ENCODE measurements at regions not wholly inside any gene's neighbourhood (a gene's known extent, or its start where the extent isn't known, plus 50 kb on each side); places are given as distances from the start of the nearest gene placed in this dataset.

DNA sequence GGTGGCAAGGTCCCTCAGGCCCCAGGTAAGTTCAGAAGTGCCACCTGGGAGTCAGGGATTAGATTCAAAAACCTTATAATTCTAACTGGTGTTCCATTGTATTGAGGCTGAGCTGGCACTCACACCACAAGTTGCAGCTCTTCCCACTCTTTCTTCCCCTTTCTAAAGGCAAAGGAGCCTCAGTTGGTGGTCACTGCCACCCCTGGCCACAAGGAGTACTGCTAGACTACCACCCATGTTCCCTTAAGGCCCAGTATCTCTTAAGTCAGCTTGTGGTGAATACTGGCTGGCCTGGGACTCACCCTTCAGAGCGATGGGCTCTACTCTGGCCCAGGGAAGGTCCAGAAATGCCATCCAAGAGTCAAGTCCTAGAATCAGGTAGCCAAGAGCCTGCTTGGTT, 421.1 kb upstream of the KHDRBS2 start:
- Histone ChIP-seq H3K27ac (ENCODE audit: low read depth, low read length, poor library complexity, severe bottlenecking) (no peak overlapping the region), H3K27me3 (ENCODE audit: insufficient read depth, low read length) (no peaks in the 10 kb centered on the region), H3K4me2 (ENCODE audit: low read length) (no peak overlapping the region), H3K79me2 (ENCODE audit: insufficient read depth, low read length) (no peaks in the 10 kb centered on the region), H3K4me3 (ENCODE audit: low read depth, low read length, poor library complexity, severe bottlenecking) (no peak overlapping the region), H3K9ac (ENCODE audit: low read length) (no peak overlapping the region), H3K9me2 (ENCODE audit: low read depth, low read length) (no peaks in the 10 kb centered on the region), H4K20me1 (ENCODE audit: insufficient read depth, low read length) (no peaks in the 10 kb centered on the region), H3K4me1 (ENCODE audit: insufficient read depth, low read length, severe bottlenecking) (no peaks in the 10 kb centered on the region), H3K9me3 (ENCODE audit: low read length) (no peaks in the 10 kb centered on the region), H3K36me3 (ENCODE audit: insufficient read depth, low read length) (no peaks in the 10 kb centered on the region), H2AFZ (ENCODE audit: low read length) (no peak overlapping the region), H3F3A (ENCODE audit: insufficient read depth, low read length) (no peaks in the 10 kb centered on the region)
- TF ChIP-seq EZH2 (IDR thresholded peaks at IDR 0.05; ENCODE audit: borderline replicate concordance, low read length), result no peak
- TF ChIP-seq, protein P1, sequence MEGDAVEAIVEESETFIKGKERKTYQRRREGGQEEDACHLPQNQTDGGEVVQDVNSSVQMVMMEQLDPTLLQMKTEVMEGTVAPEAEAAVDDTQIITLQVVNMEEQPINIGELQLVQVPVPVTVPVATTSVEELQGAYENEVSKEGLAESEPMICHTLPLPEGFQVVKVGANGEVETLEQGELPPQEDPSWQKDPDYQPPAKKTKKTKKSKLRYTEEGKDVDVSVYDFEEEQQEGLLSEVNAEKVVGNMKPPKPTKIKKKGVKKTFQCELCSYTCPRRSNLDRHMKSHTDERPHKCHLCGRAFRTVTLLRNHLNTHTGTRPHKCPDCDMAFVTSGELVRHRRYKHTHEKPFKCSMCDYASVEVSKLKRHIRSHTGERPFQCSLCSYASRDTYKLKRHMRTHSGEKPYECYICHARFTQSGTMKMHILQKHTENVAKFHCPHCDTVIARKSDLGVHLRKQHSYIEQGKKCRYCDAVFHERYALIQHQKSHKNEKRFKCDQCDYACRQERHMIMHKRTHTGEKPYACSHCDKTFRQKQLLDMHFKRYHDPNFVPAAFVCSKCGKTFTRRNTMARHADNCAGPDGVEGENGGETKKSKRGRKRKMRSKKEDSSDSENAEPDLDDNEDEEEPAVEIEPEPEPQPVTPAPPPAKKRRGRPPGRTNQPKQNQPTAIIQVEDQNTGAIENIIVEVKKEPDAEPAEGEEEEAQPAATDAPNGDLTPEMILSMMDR (IDR thresholded peaks at IDR 0.05; ENCODE audit: low read length), result peak; percentile 9; the same call in 1 of the 2 replicates

DNA sequence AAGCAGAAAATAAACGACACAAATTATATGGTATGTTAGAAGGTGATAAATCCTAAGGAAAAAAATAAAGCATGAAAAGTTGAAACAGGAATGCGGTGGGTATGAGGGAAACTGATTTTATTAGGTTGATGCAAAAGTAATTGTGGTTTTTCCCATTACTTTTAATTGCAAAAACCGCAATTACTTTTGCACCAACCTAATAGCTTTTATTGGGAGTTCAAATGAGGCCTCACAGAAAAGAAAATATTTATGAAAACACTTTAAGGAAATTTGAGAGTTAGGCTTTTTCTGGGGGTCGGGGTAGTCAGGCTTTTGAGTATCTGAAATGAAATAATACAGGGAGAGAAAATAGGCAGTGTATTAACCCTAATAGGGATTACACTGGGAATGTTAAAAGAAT, 397.0 kb upstream of the KHDRBS2 start:
- H3K4me2 ChIP-seq (ENCODE audit: low read length), result no peak overlapping the region
- no peaks in the 10 kb centered on the region for H3F3A ChIP-seq (ENCODE audit: insufficient read depth, low read length)
- TF ChIP-seq, protein P1 (IDR thresholded peaks at IDR 0.05; ENCODE audit: low read length), result no peak
- TF ChIP-seq EZH2 (IDR thresholded peaks at IDR 0.05; ENCODE audit: borderline replicate concordance, low read length), result no peak
- no peaks in the 10 kb centered on the region for H3K4me1 ChIP-seq (ENCODE audit: insufficient read depth, low read length, severe bottlenecking)
- H4K20me1 ChIP-seq (ENCODE audit: insufficient read depth, low read length), result no peaks in the 10 kb centered on the region
- no peak overlapping the region for H2AFZ ChIP-seq (ENCODE audit: low read length)
- H3K27ac ChIP-seq (ENCODE audit: low read depth, low read length, poor library complexity, severe bottlenecking), result no peak overlapping the region
- H3K79me2 ChIP-seq (ENCODE audit: insufficient read depth, low read length), result no peaks in the 10 kb centered on the region
- no peaks in the 10 kb centered on the region for H3K9me2 ChIP-seq (ENCODE audit: low read depth, low read length)
- H3K4me3 ChIP-seq (ENCODE audit: low read depth, low read length, poor library complexity, severe bottlenecking), result no peak overlapping the region
- no peaks in the 10 kb centered on the region for H3K27me3 ChIP-seq (ENCODE audit: insufficient read depth, low read length)
- no peak overlapping the region for H3K9ac ChIP-seq (ENCODE audit: low read length)
- H3K9me3 ChIP-seq (ENCODE audit: low read length), result no peaks in the 10 kb centered on the region
- H3K36me3 ChIP-seq (ENCODE audit: insufficient read depth, low read length), result no peaks in the 10 kb centered on the region

- Histone ChIP-seq H3K4me2 (ENCODE audit: low read length) (no peak overlapping the region), H3K9me2 (ENCODE audit: low read depth, low read length) (no peaks in the 10 kb centered on the region), H3K4me1 (ENCODE audit: insufficient read depth, low read length, severe bottlenecking) (no peaks in the 10 kb centered on the region), H3K4me3 (ENCODE audit: low read depth, low read length, poor library complexity, severe bottlenecking) (no peak overlapping the region), H3K36me3 (ENCODE audit: insufficient read depth, low read length) (no peaks in the 10 kb centered on the region), H3K27me3 (ENCODE audit: insufficient read depth, low read length) (no peaks in the 10 kb centered on the region), H3K9ac (ENCODE audit: low read length) (no peak overlapping the region), H3F3A (ENCODE audit: insufficient read depth, low read length) (no peaks in the 10 kb centered on the region), H3K9me3 (ENCODE audit: low read length) (no peaks in the 10 kb centered on the region), H2AFZ (ENCODE audit: low read length) (no peak overlapping the region), H3K79me2 (ENCODE audit: insufficient read depth, low read length) (no peaks in the 10 kb centered on the region), H4K20me1 (ENCODE audit: insufficient read depth, low read length) (no peaks in the 10 kb centered on the region), H3K27ac (ENCODE audit: low read depth, low read length, poor library complexity, severe bottlenecking) (no peak overlapping the region)
- TF ChIP-seq, protein P1 (IDR thresholded peaks at IDR 0.05; ENCODE audit: low read length), result no peak
- no peak for TF ChIP-seq EZH2 (IDR thresholded peaks at IDR 0.05; ENCODE audit: borderline replicate concordance, low read length)
Measured at GRCh38 chr6:62681108-62681507, 395.1 kb upstream of the KHDRBS2 start.

Measured in OCI-LY1 (cell line).